BE2C (cell line): ENCODE measurements at regions not wholly inside any gene's neighbourhood (a gene's known extent, or its start where the extent isn't known, plus 50 kb on each side); places are given as distances from the start of the nearest gene placed in this dataset.

ENCODE experiments used
- DNase-seq: peaks from one replicate; pipeline ENCODE4 v3.0.0-alpha.2; 2020
- H3K27me3 ChIP-seq: fragments of 250-450 bp; sonication (Bioruptor Pico); 2 replicates; pipeline ENCODE4 v1.5.1; 2020; ENCODE audit warnings: mild to moderate bottlenecking
- H3K36me3 ChIP-seq: fragments of 250-450 bp; sonication (Bioruptor Pico); 2 replicates; pipeline ENCODE4 v1.5.1; 2020; ENCODE audit warnings: mild to moderate bottlenecking
- H3K4me1 ChIP-seq: fragments of 250-450 bp; sonication (Bioruptor Pico); 2 replicates; pipeline ENCODE4 v1.5.1; 2020
- H3K4me3 ChIP-seq: 2 replicates; pipeline ENCODE4 v1.5.1; 2011; ENCODE audit warnings: low read depth, low read length
- H3K9me3 ChIP-seq: fragments of 250-450 bp; sonication (Bioruptor Pico); 2 replicates; pipeline ENCODE4 v1.5.1; 2020
- CTCF ChIP-seq: IDR thresholded peaks from 2 replicates; pipeline ENCODE4 v1.5.1; 2012; ENCODE audit warnings: mild to moderate bottlenecking, low read depth, low read length

- no peak overlapping the region for H3K4me3 ChIP-seq
- no peaks in the 10 kb centered on the region for H3K36me3 ChIP-seq
- no peak for TF ChIP-seq CTCF
- no peaks in the 10 kb centered on the region for H3K9me3 ChIP-seq
- peaks cover 88% of the 10 kb centered on the region for H3K27me3 ChIP-seq
- DNase-seq, result peak; percentile 41
- H3K4me1 ChIP-seq, result peaks cover 6% of the 10 kb centered on the region
Measured at GRCh38 chr22:27380855-27381254, 420.7 kb downstream of the MN1 start.

GRCh38 chr22:27381552-27381951 is 420.0 kb downstream of the MN1 start:
- Histone ChIP-seq H3K36me3 (no peaks in the 10 kb centered on the region), H3K4me1 (peaks cover 6% of the 10 kb centered on the region), H3K27me3 (peaks cover 95% of the 10 kb centered on the region), H3K4me3 (no peak overlapping the region), H3K9me3 (no peaks in the 10 kb centered on the region)
- no peak for TF ChIP-seq CTCF
- peak; percentile 56 for DNase-seq

GRCh38 chr22:27381960-27382742 is 419.4 kb downstream of the MN1 start:
- H3K36me3 ChIP-seq, result no peaks in the 10 kb centered on the region
- DNase-seq, result no peak
- H3K4me3 ChIP-seq, result no peak overlapping the region
- no peaks in the 10 kb centered on the region; the same call in 1 of the 2 replicates for H3K9me3 ChIP-seq
- H3K4me1 ChIP-seq, result peaks cover 6% of the 10 kb centered on the region
- H3K27me3 ChIP-seq, result peaks cover 97% of the 10 kb centered on the region
- 0 out of 2 replicates have a peak, but pooled peaks have one; percentile 10 for TF ChIP-seq CTCF

- TF ChIP-seq CTCF, result no peak
- Histone ChIP-seq H3K4me1 (peaks cover 6% of the 10 kb centered on the region), H3K9me3 (no peaks in the 10 kb centered on the region; the same call in 1 of the 2 replicates), H3K36me3 (no peaks in the 10 kb centered on the region), H3K4me3 (no peak overlapping the region), H3K27me3 (peaks cover 97% of the 10 kb centered on the region)
- no peak for DNase-seq
Measured at GRCh38 chr22:27382947-27383346, 418.6 kb downstream of the MN1 start.

- Histone ChIP-seq H3K27me3 (peaks cover 97% of the 10 kb centered on the region), H3K4me1 (peaks cover 6% of the 10 kb centered on the region), H3K9me3 (no peaks in the 10 kb centered on the region; the same call in 1 of the 2 replicates), H3K36me3 (no peaks in the 10 kb centered on the region), H3K4me3 (no peak overlapping the region)
- TF ChIP-seq CTCF, result no peak
- DNase-seq, result no peak
Measured at GRCh38 chr22:27383896-27384295, 417.7 kb downstream of the MN1 start.
